HG03439 (cell line): ENCODE measurements at regions not wholly inside any gene's neighbourhood (a gene's known extent, or its start where the extent isn't known, plus 50 kb on each side); places are given as distances from the start of the nearest gene placed in this dataset.
"Not testable (repeated sequence)": the region's sequence is repeated elsewhere in the genome, so short reads cannot be mapped to it uniquely, and the experiment has no call there.

ENCODE experiments used
- ATAC-seq: cut with Tn5 transposase; IDR thresholded peaks from one replicate; pipeline ENCODE4 v1.9.1; 2021; ENCODE audit warnings: mild to moderate bottlenecking, moderate library complexity; ENCODE audit not compliant: unreplicated experiment

DNA sequence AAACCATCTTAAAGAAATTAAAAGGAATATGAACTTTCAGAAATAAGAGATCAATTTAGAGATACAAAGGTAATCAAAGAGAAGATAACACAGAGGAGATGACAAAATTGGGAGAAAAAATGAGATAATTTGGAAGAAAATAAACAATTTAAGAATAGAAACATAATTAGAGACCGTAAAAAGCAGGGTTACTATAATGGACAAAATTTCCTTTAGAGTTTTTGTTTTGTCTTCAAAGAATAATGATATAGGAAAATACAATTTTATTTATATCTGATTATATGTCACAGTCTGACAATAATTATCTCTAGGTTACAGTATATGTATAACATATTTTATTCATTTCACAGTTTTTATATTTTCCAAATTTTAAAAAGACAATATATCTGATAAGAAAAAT, 716.4 kb upstream of the ZNF804A start:
- no peak for ATAC-seq

GRCh38 chr2:183892315-183892941, 705.9 kb upstream of the ZNF804A start:
- no peak for ATAC-seq

GRCh38 chr2:183898641-183899040, 699.7 kb upstream of the ZNF804A start:
- ATAC-seq, result no peak

DNA sequence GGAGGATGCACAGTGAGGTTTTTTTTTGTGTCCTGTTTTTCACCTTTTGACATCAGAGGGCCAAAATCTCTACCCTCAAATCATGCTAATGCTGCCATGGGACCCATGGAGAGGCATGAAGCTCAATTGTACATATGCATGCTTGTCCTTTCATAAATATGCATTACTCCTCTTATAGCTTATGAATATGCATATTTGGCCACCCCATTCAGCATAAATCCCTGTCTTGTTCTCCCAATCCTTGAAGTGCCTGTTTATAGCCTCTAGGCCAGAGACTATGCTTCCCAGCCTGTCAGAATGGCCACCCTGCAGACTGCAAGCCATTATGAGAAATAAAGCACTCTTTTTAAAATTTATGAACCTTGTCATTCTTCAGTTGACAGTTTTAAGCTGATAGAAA, 696.4 kb upstream of the ZNF804A start:
- no peak for ATAC-seq

DNA sequence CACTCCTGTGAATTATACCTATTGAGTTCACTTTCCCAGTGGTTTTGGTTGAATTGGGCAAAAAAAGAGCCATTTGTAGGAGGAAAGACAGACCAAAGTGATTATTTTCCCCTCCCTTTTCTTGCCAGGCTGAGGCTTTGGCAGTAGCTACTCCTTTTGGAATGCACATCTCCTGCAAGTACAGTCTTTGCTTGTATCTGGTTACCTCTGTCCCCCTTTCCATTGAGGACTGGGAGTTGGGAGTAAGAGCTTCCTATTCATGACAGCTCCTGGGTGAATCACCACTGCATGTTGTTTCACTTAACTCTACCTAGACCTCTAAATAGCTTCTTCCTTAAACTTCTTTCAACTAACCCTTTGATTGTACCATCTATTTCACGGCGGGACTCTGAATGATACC, 695.3 kb upstream of the ZNF804A start:
- ATAC-seq, result no peak

DNA sequence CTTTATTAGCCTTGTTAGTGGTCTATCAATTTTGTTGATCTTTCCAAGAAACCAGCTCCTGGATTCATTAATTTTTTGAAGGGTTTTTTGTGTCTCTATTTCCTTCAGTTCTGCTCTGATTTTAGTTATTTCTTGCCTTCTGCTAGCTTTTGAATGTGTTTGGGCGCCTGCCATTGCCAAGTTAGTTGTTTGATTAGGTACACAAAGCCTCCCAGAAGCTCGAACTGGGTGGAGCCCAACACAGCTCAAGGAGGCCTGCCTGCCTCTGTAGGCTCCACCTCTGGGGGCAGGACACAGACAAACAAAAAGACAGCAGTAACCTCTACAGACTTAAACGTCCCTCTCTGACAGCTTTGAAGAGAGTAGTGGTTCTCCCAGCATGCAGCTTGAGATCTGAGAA, 682.3 kb upstream of the ZNF804A start:
- ATAC-seq, result not testable (repeated sequence)

GRCh38 chr2:183919167-183919566, 679.2 kb upstream of the ZNF804A start:
- no peak for ATAC-seq

DNA sequence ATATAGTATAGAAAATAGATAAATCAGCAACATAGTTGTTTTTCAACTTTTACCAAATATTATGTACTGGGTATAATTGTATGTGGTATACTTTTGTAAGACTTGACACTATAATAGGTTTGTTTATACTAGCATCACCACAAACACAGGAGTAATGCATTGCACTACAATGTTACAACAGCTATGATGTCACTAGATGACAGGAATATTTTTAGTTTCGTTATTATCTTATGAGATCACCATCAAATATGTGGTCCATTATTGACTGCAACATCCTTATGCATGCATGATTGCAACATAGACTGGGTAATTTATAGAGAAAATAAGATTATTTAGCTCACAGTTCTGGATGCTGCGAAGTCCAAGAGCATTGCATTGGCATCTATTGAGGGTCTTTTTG, 678.4 kb upstream of the ZNF804A start:
- no peak for ATAC-seq

DNA sequence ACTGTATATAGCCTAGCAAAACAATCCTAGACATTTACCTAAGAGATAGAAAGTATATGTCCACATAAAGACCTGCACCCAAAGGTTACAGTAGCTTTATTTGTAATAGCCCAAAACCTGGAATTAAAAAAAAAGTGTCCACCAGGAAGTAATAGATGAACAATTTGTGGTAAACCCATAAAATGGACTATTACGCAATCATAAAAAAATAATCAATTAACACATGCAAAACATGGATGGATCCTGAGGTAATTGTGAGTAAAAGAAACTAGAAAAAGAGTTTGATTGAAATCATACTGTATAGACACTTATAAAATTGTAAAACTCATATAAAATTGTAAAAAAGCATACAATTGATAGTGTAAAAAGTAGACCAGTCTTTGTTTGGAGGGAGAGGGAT, 673.0 kb upstream of the ZNF804A start:
- ATAC-seq, result no peak

- ATAC-seq, result no peak
Observed at GRCh38 chr2:183926433-183926832, 671.9 kb upstream of the ZNF804A start.

DNA sequence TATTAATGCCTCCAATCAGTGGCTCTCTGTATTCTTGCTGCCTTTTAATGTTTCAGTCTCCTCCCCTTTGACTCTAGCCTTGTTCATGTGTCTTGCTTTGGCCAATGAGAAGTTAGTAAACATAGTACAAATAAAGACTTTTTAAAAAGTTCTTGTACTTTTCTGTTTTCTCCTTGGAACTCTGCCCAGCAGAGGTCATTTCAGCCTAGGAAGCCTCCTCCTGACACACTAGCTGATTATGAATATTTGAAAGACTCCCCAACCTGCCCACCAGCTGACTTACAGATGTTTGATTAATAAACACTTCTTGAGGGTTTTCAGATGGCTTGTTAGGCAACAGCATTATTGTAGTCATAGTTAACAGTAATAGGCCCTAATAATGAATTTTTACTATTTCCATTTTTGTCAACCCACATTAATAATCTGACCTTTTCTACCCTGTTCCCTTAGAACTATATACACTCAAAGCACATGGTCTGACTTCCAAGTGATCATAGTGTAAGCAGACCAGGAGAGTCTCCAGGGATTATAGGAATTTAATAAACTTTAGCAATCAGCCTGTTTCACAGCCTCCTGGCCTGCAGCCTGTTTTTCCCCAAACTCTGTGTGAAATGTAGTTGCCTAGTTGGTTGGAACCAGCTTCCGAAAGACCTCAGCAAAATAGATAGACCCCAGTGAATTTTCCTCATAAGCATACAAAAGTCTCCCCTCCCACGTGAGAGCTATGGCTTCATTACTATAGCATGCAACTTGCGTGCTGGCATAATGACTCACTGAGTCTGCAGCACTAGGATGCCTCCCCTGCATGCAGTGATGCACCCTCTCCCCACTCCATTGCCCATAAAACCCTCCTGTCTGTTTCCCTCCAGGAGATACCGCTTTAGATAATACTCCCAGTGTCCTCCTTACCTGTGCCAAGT, 670.7 kb upstream of the ZNF804A start:
- ATAC-seq, result no peak

DNA sequence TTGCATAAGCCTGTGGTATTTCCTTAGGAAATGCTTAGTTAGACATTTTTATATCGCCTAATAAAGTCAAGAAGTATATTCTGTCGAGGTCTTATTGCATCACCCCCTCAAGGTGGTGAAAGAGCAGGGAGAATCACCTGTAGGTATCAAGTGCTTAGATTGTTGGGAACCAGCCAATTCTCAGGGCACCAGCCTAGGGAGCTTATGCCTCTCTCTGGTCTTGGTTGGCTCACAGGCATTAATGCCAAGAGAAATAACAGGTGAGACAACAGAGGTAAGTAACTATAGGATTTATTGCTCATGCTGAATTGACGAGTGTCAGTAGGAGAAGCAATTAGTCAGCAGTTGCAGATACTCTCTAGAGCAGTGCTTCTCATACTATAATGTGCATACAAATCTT, 663.3 kb upstream of the ZNF804A start:
- no peak for ATAC-seq

GRCh38 chr2:183937220-183937619, 661.1 kb upstream of the ZNF804A start:
- no peak for ATAC-seq

- no peak for ATAC-seq
Observed at GRCh38 chr2:183946193-183946592, 652.1 kb upstream of the ZNF804A start.

DNA sequence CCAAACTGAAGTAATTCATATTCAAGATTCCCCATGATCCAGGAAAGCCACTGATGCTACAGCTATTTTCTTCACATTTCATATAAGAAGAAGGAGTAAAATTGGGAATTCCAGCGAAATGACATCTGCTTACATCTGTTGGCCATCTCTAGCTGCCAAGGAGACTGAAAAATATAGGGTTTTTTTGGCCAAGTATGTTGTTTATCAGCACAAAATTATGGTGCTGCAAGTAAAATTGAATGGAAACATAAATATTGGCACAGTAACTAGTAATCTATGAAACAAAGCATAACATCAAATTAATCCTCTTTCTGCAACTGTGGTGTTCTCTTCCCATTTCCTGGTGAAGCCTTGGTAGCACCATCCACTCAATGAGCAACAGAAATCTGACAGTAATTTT, 649.5 kb upstream of the ZNF804A start:
- no peak for ATAC-seq

DNA sequence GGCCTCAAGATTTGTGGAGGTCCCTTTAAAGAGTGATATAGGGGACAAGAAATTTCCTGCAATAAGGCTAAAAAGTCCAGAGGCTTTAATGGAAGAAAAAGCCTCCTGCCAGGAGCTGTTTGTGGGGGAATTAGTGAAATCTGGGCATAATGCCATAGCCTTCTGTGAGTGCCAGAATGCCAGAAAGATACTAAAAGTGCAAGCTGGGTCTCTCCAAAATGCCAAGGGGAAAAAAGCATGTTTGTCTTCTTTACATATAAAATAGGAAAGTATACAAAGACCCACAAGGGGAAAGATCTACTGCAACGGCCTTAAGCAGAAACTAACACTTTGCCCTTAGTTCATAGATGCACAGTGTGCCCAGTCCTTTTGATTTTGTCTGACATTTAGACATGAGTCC, 647.7 kb upstream of the ZNF804A start:
- ATAC-seq, result no peak

DNA sequence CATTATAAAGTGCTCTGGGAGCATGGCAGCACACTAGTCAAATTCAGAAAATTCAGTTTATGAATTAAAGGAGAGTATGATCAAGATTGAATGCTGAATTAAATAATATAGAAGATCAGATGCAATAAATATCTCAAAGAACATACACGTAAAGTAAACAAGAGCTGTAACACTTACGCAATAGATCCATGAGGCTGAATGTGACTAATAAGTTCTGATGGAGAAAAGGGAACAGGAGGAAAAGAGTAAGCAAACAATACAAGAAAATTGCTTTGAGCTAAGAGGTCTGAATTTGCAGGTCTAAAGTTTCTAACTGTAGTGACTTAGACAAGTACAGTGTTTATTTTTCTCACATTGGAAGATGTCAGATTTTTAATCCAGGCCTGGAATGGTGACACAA, 646.7 kb upstream of the ZNF804A start:
- ATAC-seq, result no peak

GRCh38 chr2:183952741-183953140, 645.6 kb upstream of the ZNF804A start:
- ATAC-seq, result no peak

GRCh38 chr2:183963609-183964008, 634.7 kb upstream of the ZNF804A start:
- ATAC-seq, result no peak

DNA sequence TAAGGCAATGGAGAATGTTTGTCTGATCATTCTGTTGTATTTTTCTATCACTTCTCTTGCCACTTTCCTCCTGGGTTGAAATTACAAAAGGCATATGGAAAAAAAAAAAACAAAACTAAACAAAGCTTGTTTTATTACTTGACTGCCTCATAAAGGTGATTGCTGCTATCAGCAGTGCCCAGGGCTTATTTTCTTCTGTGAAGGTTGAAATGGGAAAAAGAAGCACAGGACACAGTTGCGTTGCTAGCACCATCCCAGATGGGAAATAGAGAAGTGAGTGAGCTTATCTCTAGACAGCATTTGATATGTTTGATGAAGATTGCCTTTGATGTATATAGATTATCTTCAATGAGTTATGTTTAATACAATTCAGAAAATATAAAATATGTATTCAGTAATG, 633.8 kb upstream of the ZNF804A start:
- ATAC-seq, result no peak

- ATAC-seq, result no peak
Observed at GRCh38 chr2:183967756-183968155, 630.6 kb upstream of the ZNF804A start.

- not testable (repeated sequence) for ATAC-seq
Observed at GRCh38 chr2:183975676-183976075, 622.7 kb upstream of the ZNF804A start.
